Neural crest cell (in vitro differentiated cells): ENCODE measurements at regions not wholly inside any gene's neighbourhood (a gene's known extent, or its start where the extent isn't known, plus 50 kb on each side); places are given as distances from the start of the nearest gene placed in this dataset.

Experiments
- DNase-seq: peaks from one replicate; pipeline ENCODE4 v3.0.0; 2021; ENCODE audit warnings: low read depth, mixed read lengths, low spot score
- H3K27ac Mint-ChIP-seq: one replicate; pipeline ENCODE4 v1.8.0; 2021; ENCODE audit warnings: mild to moderate bottlenecking, mixed read lengths; ENCODE audit not compliant: unreplicated experiment
- H3K27me3 Mint-ChIP-seq: 2 replicates; pipeline ENCODE4 v1.8.0; 2021; ENCODE audit warnings: low read depth, mild to moderate bottlenecking, mixed read lengths
- H3K36me3 Mint-ChIP-seq: 2 replicates; pipeline ENCODE4 v1.8.0; 2021; ENCODE audit warnings: low read depth, mild to moderate bottlenecking, mixed read lengths
- H3K4me1 Mint-ChIP-seq: 2 replicates; pipeline ENCODE4 v1.8.0; 2021; ENCODE audit warnings: mixed read lengths
- H3K4me3 Mint-ChIP-seq: one replicate; pipeline ENCODE4 v1.8.0; 2021; ENCODE audit warnings: mild to moderate bottlenecking, mixed read lengths
- H3K9me3 Mint-ChIP-seq: 2 replicates; pipeline ENCODE4 v1.8.0; 2021; ENCODE audit warnings: mixed read lengths
- CTCF ChIP-seq: fragments of 200-600 bp; sonication (generic); conservative IDR thresholded peaks from 2 replicates; pipeline ENCODE4 v1.5.0; 2021; ENCODE audit warnings: antibody characterized with exemption, mild to moderate bottlenecking

- DNase-seq = no peak
- H3K4me1 Mint-ChIP-seq = peaks cover 15% of the 10 kb centered on the region
- no peak overlapping the region for H3K4me3 Mint-ChIP-seq
- peaks cover 5% of the 10 kb centered on the region for H3K36me3 Mint-ChIP-seq
- TF ChIP-seq CTCF = no peak
- H3K27me3 Mint-ChIP-seq = no peaks in the 10 kb centered on the region
- peaks cover 8% of the 10 kb centered on the region for H3K9me3 Mint-ChIP-seq
- no peak overlapping the region for H3K27ac Mint-ChIP-seq
These were observed 150.4 kb upstream of the NEBL start for GRCh38 chr10:21047511-21047910.

GRCh38 chr10:21047096-21047495 is 150.0 kb upstream of the NEBL start:
- Mint-ChIP-seq H3K27ac (no peak overlapping the region), H3K4me3 (no peak overlapping the region), H3K9me3 (peaks cover 5% of the 10 kb centered on the region), H3K4me1 (peaks cover 15% of the 10 kb centered on the region), H3K36me3 (peaks cover 1% of the 10 kb centered on the region), H3K27me3 (no peaks in the 10 kb centered on the region)
- no peak for DNase-seq
- TF ChIP-seq CTCF = no peak

- DNase-seq = no peak
- H3K27me3 Mint-ChIP-seq = no peaks in the 10 kb centered on the region
- H3K36me3 Mint-ChIP-seq = no peaks in the 10 kb centered on the region
- H3K4me1 Mint-ChIP-seq = peaks cover 5% of the 10 kb centered on the region
- H3K9me3 Mint-ChIP-seq = peaks cover 4% of the 10 kb centered on the region
- TF ChIP-seq CTCF = no peak
- H3K27ac Mint-ChIP-seq = no peak overlapping the region
- H3K4me3 Mint-ChIP-seq = no peak overlapping the region
These were observed 145.9 kb upstream of the NEBL start for GRCh38 chr10:21043044-21043443.

DNA sequence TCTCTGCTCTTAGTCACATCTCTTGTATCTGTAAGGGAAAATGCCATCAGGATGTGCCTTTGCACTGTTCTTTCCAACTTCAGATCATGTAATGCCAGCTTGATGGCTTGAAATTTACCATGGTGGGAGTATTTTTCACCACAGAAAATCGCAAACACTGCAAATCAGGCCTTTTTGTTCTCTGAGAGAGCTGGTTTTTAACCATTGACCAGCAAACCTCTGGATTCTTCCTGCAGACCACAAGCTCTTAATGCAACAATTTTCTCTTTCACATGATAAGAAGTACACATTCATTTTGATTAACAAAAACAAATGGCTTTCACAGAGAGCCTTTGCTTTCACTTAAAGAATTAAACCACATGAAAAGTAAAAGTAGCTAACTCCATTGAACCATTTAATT is 145.4 kb upstream of the NEBL start:
- H3K36me3 Mint-ChIP-seq = no peaks in the 10 kb centered on the region
- TF ChIP-seq CTCF = no peak
- no peak for DNase-seq
- peaks cover 4% of the 10 kb centered on the region for H3K4me1 Mint-ChIP-seq
- no peak overlapping the region for H3K4me3 Mint-ChIP-seq
- no peaks in the 10 kb centered on the region for H3K27me3 Mint-ChIP-seq
- H3K27ac Mint-ChIP-seq = no peak overlapping the region
- H3K9me3 Mint-ChIP-seq = peaks cover 4% of the 10 kb centered on the region

DNA sequence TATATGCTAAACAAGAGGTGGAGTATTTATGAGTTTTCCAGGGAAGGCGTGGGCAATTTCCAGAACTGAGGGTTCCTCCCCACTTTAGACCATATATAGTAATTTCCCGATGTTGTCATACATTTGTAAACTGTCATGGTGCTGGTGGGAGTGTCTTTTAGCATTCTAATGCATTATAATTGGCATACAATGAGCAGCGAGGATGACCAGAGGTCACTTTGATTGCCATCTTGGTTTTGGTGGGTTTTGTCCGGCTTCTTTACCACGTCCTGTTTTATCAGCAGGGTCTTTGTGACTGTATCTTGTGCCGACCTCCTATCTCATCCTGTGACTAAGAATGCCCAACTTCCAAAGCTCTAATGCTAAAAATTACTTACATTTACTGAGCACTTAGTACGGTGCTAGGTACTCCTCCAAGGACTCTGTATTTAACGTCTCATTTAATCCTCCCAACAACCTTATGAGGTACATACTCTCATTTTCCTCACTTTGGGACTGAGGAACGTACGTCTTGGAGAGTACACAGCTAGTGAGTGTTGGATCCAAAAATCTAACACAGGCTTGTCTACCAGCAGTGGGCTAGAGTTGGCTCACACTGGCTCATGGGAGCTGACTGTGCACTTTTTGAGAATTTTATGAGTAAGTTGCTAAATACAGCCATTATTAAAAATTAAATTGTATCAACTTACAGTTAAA is 144.8 kb upstream of the NEBL start:
- Mint-ChIP-seq H3K36me3 (no peaks in the 10 kb centered on the region), H3K4me3 (no peak overlapping the region), H3K27me3 (no peaks in the 10 kb centered on the region), H3K4me1 (peaks cover 7% of the 10 kb centered on the region), H3K27ac (no peak overlapping the region), H3K9me3 (peaks cover 4% of the 10 kb centered on the region)
- no peak for TF ChIP-seq CTCF
- no peak for DNase-seq
